ENCODE measurements at regions not wholly inside any gene's neighbourhood (a gene's known extent, or its start where the extent isn't known, plus 50 kb on each side); places are given as distances from the start of the nearest gene placed in this dataset.

DNA sequence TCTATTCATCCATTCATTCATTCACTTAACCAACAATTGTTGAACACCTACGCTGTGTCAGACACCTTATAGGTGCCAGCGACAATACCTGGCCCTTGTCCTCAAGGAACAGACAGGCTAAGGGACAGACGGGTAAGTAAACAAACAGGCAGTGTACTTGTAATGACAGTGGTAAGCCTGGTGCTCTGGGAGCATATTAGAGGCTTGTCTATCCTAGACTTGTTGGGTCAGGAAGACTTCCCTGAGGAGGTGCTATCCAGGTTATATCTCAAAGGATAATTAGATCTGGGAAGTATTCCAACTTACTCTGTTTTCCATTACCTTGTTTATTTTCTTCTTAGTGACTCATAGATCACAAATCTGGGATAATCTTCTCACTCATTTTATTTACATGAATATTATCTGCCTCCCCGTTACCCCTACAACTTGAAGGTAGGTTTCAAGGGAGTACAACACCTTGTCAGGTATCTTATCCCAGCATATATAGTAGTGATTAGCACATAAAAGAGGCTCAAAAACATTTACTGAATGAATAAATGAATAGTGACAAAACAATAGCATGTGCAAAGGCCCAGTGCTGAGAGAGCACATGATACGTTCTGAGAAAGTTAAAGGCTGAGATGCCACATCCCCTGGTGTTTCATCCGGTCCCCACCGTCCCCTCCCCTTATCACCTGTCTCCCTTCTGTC, 75.3 kb upstream of the NCAM1 start:
- Histone ChIP-seq H3K4me1 (ENCODE audit: insufficient read depth, low read length) (no peaks in the 10 kb centered on the region), H3K27me3 (ENCODE audit: insufficient read depth, low read length) (no peaks in the 10 kb centered on the region), H3K9me3 (ENCODE audit: insufficient read depth, low read depth, low read length) (no peaks in the 10 kb centered on the region), H3K27ac (ENCODE audit: low read length) (no peak overlapping the region), H3K36me3 (ENCODE audit: insufficient read depth, low read depth, low read length) (no peaks in the 10 kb centered on the region), H3K9ac (ENCODE audit: low read depth, low read length) (no peak overlapping the region), H3K4me3 (ENCODE audit: low read length) (no peak overlapping the region)

GRCh38 chr11:112886434-112887370, 74.5 kb upstream of the NCAM1 start:
- H3K27ac ChIP-seq (ENCODE audit: low read length) = no peak overlapping the region
- no peaks in the 10 kb centered on the region for H3K36me3 ChIP-seq (ENCODE audit: insufficient read depth, low read depth, low read length)
- H3K9me3 ChIP-seq (ENCODE audit: insufficient read depth, low read depth, low read length) = no peaks in the 10 kb centered on the region
- no peaks in the 10 kb centered on the region for H3K27me3 ChIP-seq (ENCODE audit: insufficient read depth, low read length)
- H3K4me1 ChIP-seq (ENCODE audit: insufficient read depth, low read length) = no peaks in the 10 kb centered on the region
- no peak overlapping the region for H3K9ac ChIP-seq (ENCODE audit: low read depth, low read length)
- no peak overlapping the region for H3K4me3 ChIP-seq (ENCODE audit: low read length)

DNA sequence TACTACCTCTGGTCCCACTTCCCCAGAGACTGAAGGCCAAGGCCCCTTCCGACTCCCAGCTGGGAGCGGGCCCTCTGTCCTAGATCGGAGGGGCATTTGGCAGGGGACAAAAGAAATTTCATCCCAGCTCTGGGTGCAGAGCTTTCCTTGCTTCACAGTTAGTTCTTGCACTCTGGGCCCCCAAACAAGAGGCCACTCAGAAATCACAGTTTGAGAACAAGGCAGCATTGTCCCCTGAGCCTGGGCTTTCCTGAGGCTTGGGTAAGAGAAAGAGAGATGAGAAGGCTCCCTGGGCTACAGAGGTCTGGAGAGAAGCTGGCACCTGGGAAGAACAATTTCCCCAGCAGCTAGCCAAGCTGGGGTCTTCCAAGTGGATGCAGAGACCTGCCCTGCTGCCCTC, 71.8 kb upstream of the NCAM1 start:
- Histone ChIP-seq H3K27ac (ENCODE audit: low read length) (no peak overlapping the region), H3K4me3 (ENCODE audit: low read length) (no peak overlapping the region), H3K9me3 (ENCODE audit: insufficient read depth, low read depth, low read length) (no peaks in the 10 kb centered on the region), H3K9ac (ENCODE audit: low read depth, low read length) (no peak overlapping the region), H3K4me1 (ENCODE audit: insufficient read depth, low read length) (no peaks in the 10 kb centered on the region), H3K36me3 (ENCODE audit: insufficient read depth, low read depth, low read length) (no peaks in the 10 kb centered on the region), H3K27me3 (ENCODE audit: insufficient read depth, low read length) (no peaks in the 10 kb centered on the region)

DNA sequence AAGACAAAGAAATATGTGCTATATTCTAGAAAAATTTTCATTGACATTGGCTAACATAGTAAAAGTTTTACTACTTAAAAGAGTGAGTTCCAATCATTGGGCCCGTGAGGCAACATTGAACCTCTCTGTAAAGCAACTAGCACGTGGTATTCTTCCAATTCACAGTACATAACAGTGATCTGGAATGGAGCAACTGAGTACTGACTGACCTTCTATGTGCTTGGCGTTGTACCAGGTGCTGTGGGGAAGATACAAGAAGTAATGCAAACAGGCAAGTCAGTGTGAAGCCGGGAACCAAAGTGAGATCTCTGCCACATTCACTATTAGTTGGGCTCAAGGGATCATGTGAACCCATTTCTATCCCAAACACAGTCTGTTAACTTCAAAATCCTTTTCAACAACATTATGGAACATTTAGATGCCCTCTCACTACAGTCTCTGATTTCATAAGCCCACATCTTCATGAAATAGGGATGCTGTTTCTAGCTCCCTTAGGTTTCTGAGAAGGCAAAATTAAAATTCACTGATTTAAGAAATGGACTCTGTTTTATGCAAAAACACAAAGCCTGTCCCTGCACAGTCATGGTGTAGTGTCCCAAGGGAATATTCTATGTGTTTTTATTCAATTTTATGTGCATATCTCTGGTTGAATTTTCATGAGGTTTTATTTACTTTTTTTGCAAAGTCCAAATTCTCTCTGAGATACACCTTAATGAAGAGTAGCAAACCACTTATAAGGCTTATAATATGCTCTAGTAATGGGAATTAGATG, 61.8 kb upstream of the NCAM1 start:
- Histone ChIP-seq H3K4me3 (ENCODE audit: low read length) (no peak overlapping the region), H3K27ac (ENCODE audit: low read length) (no peak overlapping the region), H3K36me3 (ENCODE audit: insufficient read depth, low read depth, low read length) (no peaks in the 10 kb centered on the region), H3K9ac (ENCODE audit: low read depth, low read length) (no peak overlapping the region), H3K27me3 (ENCODE audit: insufficient read depth, low read length) (no peaks in the 10 kb centered on the region), H3K9me3 (ENCODE audit: insufficient read depth, low read depth, low read length) (no peaks in the 10 kb centered on the region), H3K4me1 (ENCODE audit: insufficient read depth, low read length) (no peaks in the 10 kb centered on the region)

- H3K9me3 ChIP-seq (ENCODE audit: insufficient read depth, low read depth, low read length) = no peaks in the 10 kb centered on the region
- H3K27me3 ChIP-seq (ENCODE audit: insufficient read depth, low read length) = no peaks in the 10 kb centered on the region
- no peaks in the 10 kb centered on the region for H3K36me3 ChIP-seq (ENCODE audit: insufficient read depth, low read depth, low read length)
These were observed 59.3 kb upstream of the NCAM1 start for GRCh38 chr11:112901924-112902323.

GRCh38 chr11:112902361-112903011, 58.7 kb upstream of the NCAM1 start:
- Histone ChIP-seq H3K27me3 (ENCODE audit: insufficient read depth, low read length) (0 out of 2 replicates have a peak, but pooled peaks cover 3% of the 10 kb centered on the region), H3K27ac (ENCODE audit: low read length) (no peak overlapping the region), H3K4me1 (ENCODE audit: insufficient read depth, low read length) (no peaks in the 10 kb centered on the region), H3K9ac (ENCODE audit: low read depth, low read length) (no peak overlapping the region), H3K9me3 (ENCODE audit: insufficient read depth, low read depth, low read length) (no peaks in the 10 kb centered on the region), H3K4me3 (ENCODE audit: low read length) (no peak overlapping the region), H3K36me3 (ENCODE audit: insufficient read depth, low read depth, low read length) (no peaks in the 10 kb centered on the region)

More at GRCh38 chr11:112901924-112902323, 59.3 kb upstream of the NCAM1 start:
- Histone ChIP-seq H3K4me3 (ENCODE audit: low read length) (no peak overlapping the region), H3K9ac (ENCODE audit: low read depth, low read length) (no peak overlapping the region), H3K4me1 (ENCODE audit: insufficient read depth, low read length) (no peaks in the 10 kb centered on the region), H3K27ac (ENCODE audit: low read length) (no peak overlapping the region)

DNA sequence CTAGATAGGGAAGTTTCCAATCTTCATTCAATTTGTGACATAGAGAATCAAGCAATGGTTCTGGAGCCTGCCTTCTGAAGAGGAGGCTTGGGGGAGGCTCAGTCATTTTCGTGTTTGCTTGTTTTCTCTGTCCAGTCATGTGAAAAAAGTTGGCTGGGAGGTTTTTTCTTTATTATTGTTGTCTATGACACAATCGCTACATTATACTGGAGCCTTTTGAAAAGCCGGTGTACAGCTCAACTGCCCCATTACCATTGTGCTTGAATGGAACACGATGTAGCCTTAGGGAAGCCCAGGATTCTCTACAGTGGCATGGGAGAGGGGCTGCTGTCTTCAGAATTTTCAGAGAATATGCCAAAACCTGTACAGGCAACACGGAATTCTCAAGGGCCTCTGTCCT, 57.9 kb upstream of the NCAM1 start:
- no peak overlapping the region for H3K4me3 ChIP-seq (ENCODE audit: low read length)
- no peaks in the 10 kb centered on the region for H3K4me1 ChIP-seq (ENCODE audit: insufficient read depth, low read length)
- 0 out of 2 replicates have a peak, but pooled peaks cover 10% of the 10 kb centered on the region for H3K27me3 ChIP-seq (ENCODE audit: insufficient read depth, low read length)
- H3K36me3 ChIP-seq (ENCODE audit: insufficient read depth, low read depth, low read length) = no peaks in the 10 kb centered on the region
- no peak overlapping the region for H3K27ac ChIP-seq (ENCODE audit: low read length)
- H3K9ac ChIP-seq (ENCODE audit: low read depth, low read length) = no peak overlapping the region
- H3K9me3 ChIP-seq (ENCODE audit: insufficient read depth, low read depth, low read length) = no peaks in the 10 kb centered on the region

DNA sequence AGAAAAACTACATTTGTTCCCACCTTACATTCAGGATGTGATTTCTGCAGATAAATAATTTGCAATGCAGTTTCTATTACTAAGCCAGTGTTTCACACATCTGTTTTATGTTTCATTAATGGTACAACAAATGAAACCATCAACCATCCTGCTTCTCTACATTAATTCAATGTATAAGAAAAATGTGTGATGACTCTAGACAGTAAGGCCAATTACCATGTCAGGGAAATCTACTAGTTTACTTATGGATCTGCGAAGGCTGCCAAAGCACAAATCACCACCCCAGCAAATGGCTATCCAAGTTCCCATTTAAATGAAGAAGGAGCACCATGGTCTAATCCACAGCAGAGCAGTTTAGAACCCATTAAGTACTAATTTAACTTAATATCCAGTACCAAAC, 50.1 kb upstream of the NCAM1 start:
- Histone ChIP-seq H3K36me3 (ENCODE audit: insufficient read depth, low read depth, low read length) (no peaks in the 10 kb centered on the region), H3K27me3 (ENCODE audit: insufficient read depth, low read length) (0 out of 2 replicates have a peak, but pooled peaks cover 10% of the 10 kb centered on the region), H3K4me3 (ENCODE audit: low read length) (no peak overlapping the region), H3K9ac (ENCODE audit: low read depth, low read length) (no peak overlapping the region), H3K27ac (ENCODE audit: low read length) (no peak overlapping the region), H3K9me3 (ENCODE audit: insufficient read depth, low read depth, low read length) (no peaks in the 10 kb centered on the region), H3K4me1 (ENCODE audit: insufficient read depth, low read length) (no peaks in the 10 kb centered on the region)

All from iPS-20b (cell line).